ENCODE measurements at regions not wholly inside any gene's neighbourhood (a gene's known extent, or its start where the extent isn't known, plus 50 kb on each side); places are given as distances from the start of the nearest gene placed in this dataset.

GRCh38 chr6:11432713-11433450, 104.7 kb upstream of the TMEM170B start:
- no peak for TF ChIP-seq CTCF (IDR thresholded peaks at IDR 0.05; ENCODE audit: insufficient read depth, low read length, poor library complexity, severe bottlenecking)
- TF ChIP-seq EZH2phosphoT487 (conservative IDR thresholded peaks at IDR 0.05; ENCODE audit: low read length) = no peak

All from SU-DHL-6 (cell line).